ENCODE measurements at regions not wholly inside any gene's neighbourhood (a gene's known extent, or its start where the extent isn't known, plus 50 kb on each side); places are given as distances from the start of the nearest gene placed in this dataset.
A peak's percentile ranks its signal among the peaks of the same experiment; 100 is the strongest.

GRCh38 chr10:28181478-28182096 lies 121.3 kb downstream of the MPP7 start:
- Histone ChIP-seq H3K9me2 (replicated peaks; ENCODE audit: insufficient read depth, low read length) (no peaks in the 10 kb centered on the region), H3K9me3 (ENCODE audit: insufficient read depth, low read length) (no peaks in the 10 kb centered on the region), H2AFZ (ENCODE audit: low read depth, low read length, severe bottlenecking) (no peak overlapping the region), H3K79me2 (ENCODE audit: insufficient read depth, low read length) (no peaks in the 10 kb centered on the region), H3K4me2 (ENCODE audit: low read depth, low read length, poor library complexity, severe bottlenecking) (no peak overlapping the region), H3K9ac (ENCODE audit: low read length) (no peak overlapping the region), H3K27me3 (ENCODE audit: low read length) (no peaks in the 10 kb centered on the region), H3K4me3 (ENCODE audit: insufficient read depth, low read length, poor library complexity, severe bottlenecking) (no peak overlapping the region), H3F3A (ENCODE audit: insufficient read depth) (no peaks in the 10 kb centered on the region), H3K27ac (ENCODE audit: low read depth, low read length) (no peak overlapping the region), H4K20me1 (ENCODE audit: low read depth, low read length) (no peaks in the 10 kb centered on the region), H3K36me3 (ENCODE audit: low read length) (no peaks in the 10 kb centered on the region)
- TF ChIP-seq EZH2phosphoT487 (conservative IDR thresholded peaks at IDR 0.05; ENCODE audit: low read length), result no peak
- no peak for TF ChIP-seq CTCF (IDR thresholded peaks at IDR 0.05; ENCODE audit: insufficient read depth, low read length, poor library complexity, severe bottlenecking)

- Histone ChIP-seq H3K9me2 (replicated peaks; ENCODE audit: insufficient read depth, low read length) (no peaks in the 10 kb centered on the region), H3K36me3 (ENCODE audit: low read length) (no peaks in the 10 kb centered on the region), H3K27ac (ENCODE audit: low read depth, low read length) (no peak overlapping the region), H3K79me2 (ENCODE audit: insufficient read depth, low read length) (no peaks in the 10 kb centered on the region), H3K9me3 (ENCODE audit: insufficient read depth, low read length) (no peaks in the 10 kb centered on the region), H3K9ac (ENCODE audit: low read length) (no peak overlapping the region), H4K20me1 (ENCODE audit: low read depth, low read length) (no peaks in the 10 kb centered on the region), H3K4me2 (ENCODE audit: low read depth, low read length, poor library complexity, severe bottlenecking) (no peak overlapping the region), H2AFZ (ENCODE audit: low read depth, low read length, severe bottlenecking) (no peak overlapping the region), H3F3A (ENCODE audit: insufficient read depth) (no peaks in the 10 kb centered on the region), H3K27me3 (ENCODE audit: low read length) (no peaks in the 10 kb centered on the region), H3K4me3 (ENCODE audit: insufficient read depth, low read length, poor library complexity, severe bottlenecking) (no peak overlapping the region)
- no peak for TF ChIP-seq CTCF (IDR thresholded peaks at IDR 0.05; ENCODE audit: insufficient read depth, low read length, poor library complexity, severe bottlenecking)
- TF ChIP-seq EZH2phosphoT487 (conservative IDR thresholded peaks at IDR 0.05; ENCODE audit: low read length), result no peak
These were observed 122.2 kb downstream of the MPP7 start for GRCh38 chr10:28180654-28181053.

- Histone ChIP-seq H3K27ac (ENCODE audit: low read depth, low read length) (no peak overlapping the region), H3K27me3 (ENCODE audit: low read length) (no peaks in the 10 kb centered on the region), H3K9ac (ENCODE audit: low read length) (no peak overlapping the region), H3K9me2 (replicated peaks; ENCODE audit: insufficient read depth, low read length) (no peaks in the 10 kb centered on the region), H3K36me3 (ENCODE audit: low read length) (no peaks in the 10 kb centered on the region), H3K9me3 (ENCODE audit: insufficient read depth, low read length) (no peaks in the 10 kb centered on the region), H3K4me3 (ENCODE audit: insufficient read depth, low read length, poor library complexity, severe bottlenecking) (no peak overlapping the region), H3K79me2 (ENCODE audit: insufficient read depth, low read length) (no peaks in the 10 kb centered on the region), H3F3A (ENCODE audit: insufficient read depth) (no peaks in the 10 kb centered on the region), H2AFZ (ENCODE audit: low read depth, low read length, severe bottlenecking) (no peak overlapping the region), H4K20me1 (ENCODE audit: low read depth, low read length) (no peaks in the 10 kb centered on the region), H3K4me2 (ENCODE audit: low read depth, low read length, poor library complexity, severe bottlenecking) (no peak overlapping the region)
- TF ChIP-seq EZH2phosphoT487 (conservative IDR thresholded peaks at IDR 0.05; ENCODE audit: low read length) (no peak), CTCF (IDR thresholded peaks at IDR 0.05; ENCODE audit: insufficient read depth, low read length, poor library complexity, severe bottlenecking) (peak; percentile 4)
These were observed 123.1 kb downstream of the MPP7 start for GRCh38 chr10:28179743-28180099.
